ENCODE measurements at regions not wholly inside any gene's neighbourhood (a gene's known extent, or its start where the extent isn't known, plus 50 kb on each side); places are given as distances from the start of the nearest gene placed in this dataset.

DNA sequence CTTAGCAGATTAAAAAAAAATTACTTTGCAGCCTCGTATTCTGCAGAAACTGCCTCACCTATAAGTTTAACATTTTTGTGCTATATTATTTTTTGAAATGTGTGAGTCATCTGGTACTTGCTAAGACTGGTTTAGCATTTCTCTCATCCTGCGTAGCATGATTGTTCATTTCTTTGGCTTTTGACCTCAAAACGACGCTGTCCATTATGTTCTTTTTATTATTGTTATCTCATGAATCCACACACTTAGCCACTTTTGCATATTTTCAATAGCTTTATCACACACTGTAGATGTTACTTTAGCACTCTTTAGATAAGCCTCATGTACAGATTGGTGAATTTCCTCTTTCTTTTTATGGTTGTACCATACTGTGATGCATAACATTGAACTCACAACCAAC lies 1004.9 kb upstream of the NCAM2 start:
- no peak overlapping the region for H3K23ac ChIP-seq (ENCODE audit: low read depth, low read length, poor library complexity)
- H2AFZ ChIP-seq (ENCODE audit: low read length) = no peak overlapping the region
- no peak overlapping the region for H4K8ac ChIP-seq (ENCODE audit: low read depth, low read length)
- H3K18ac ChIP-seq (ENCODE audit: low read length) = no peak overlapping the region
- no peak overlapping the region for H2AK5ac ChIP-seq (ENCODE audit: low read depth, low read length)
- H4K91ac ChIP-seq (ENCODE audit: low read depth, low read length, poor library complexity) = no peak overlapping the region
- H2BK120ac ChIP-seq (ENCODE audit: low read depth, low read length) = no peak overlapping the region
- H2BK15ac ChIP-seq (ENCODE audit: low read length) = no peak overlapping the region
- H3K4me3 ChIP-seq (ENCODE audit: low read length in 2 of 2) = no peak overlapping the region
- H3K4me2 ChIP-seq (ENCODE audit: insufficient read depth, low read length, poor library complexity, severe bottlenecking) = no peak overlapping the region
- no peak overlapping the region for H2BK5ac ChIP-seq (ENCODE audit: low read length)
- no peak for DNase-seq (ENCODE audit: low spot score)
- H3K9ac ChIP-seq (ENCODE audit: low read depth, low read length, poor library complexity) = no peak overlapping the region
- no peaks in the 10 kb centered on the region for H3K27me3 ChIP-seq (ENCODE audit: control insufficient read depth in 3 of 3, insufficient read depth in 3 of 3, low read depth in 1 of 3, low read length in 3 of 3)
- H3K14ac ChIP-seq (ENCODE audit: low read length) = no peak overlapping the region
- H3K4me1 ChIP-seq (ENCODE audit: control insufficient read depth in 2 of 2, insufficient read depth in 1 of 2, low read depth in 1 of 2, low read length in 2 of 2) = no peaks in the 10 kb centered on the region
- H3K9me3 ChIP-seq (replicated peaks in 1 of 2; ENCODE audit: control insufficient read depth in 2 of 2, insufficient read depth in 1 of 2, low read depth in 1 of 2, low read length in 2 of 2) = no peaks in the 10 kb centered on the region
- H3K27ac ChIP-seq (replicated peaks; ENCODE audit: low read length) = no peak overlapping the region
- no peaks in the 10 kb centered on the region for H3K36me3 ChIP-seq (replicated peaks in 1 of 2; ENCODE audit: control insufficient read depth in 2 of 2, insufficient read depth in 2 of 2, low read length in 2 of 2)
- H3K79me1 ChIP-seq (ENCODE audit: low read depth, low read length) = no peaks in the 10 kb centered on the region
- WGBS, 2 donors (ENCODE audit: extremely low coverage in 2 of 2, insufficient read length in 2 of 2, insufficient replicate concordance in 1 of 2) = no CpG with 5 or more reads among the region's 4 CpGs
- no peak overlapping the region for H2BK12ac ChIP-seq (ENCODE audit: low read length)
- H3K4ac ChIP-seq (ENCODE audit: low read length) = no peak overlapping the region

DNA sequence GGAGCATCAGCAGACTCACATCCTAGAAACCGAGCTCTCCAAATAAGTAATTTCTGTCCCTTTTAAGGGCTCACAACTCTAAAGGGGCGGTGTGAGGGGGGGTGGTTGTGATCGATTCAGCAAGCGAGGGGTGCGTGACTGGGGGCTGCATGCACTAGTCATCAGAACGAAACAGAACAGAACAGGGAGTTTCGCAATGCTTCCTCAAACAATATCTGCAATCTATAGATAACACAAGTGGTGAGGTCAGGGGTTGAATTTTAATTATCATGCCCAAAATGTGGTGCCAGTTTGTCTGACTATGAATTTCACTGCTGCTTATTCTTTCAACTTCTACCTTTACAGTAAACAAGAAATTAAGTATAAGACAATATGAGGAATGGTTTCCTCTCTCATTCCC lies 1003.0 kb upstream of the NCAM2 start:
- H4K91ac ChIP-seq (ENCODE audit: low read depth, low read length, poor library complexity) = no peak overlapping the region
- H3K79me1 ChIP-seq (ENCODE audit: low read depth, low read length) = no peaks in the 10 kb centered on the region
- no peaks in the 10 kb centered on the region for H3K4me1 ChIP-seq (ENCODE audit: control insufficient read depth in 2 of 2, insufficient read depth in 1 of 2, low read depth in 1 of 2, low read length in 2 of 2)
- H3K4me2 ChIP-seq (ENCODE audit: insufficient read depth, low read length, poor library complexity, severe bottlenecking) = no peak overlapping the region
- DNase-seq (ENCODE audit: low spot score) = no peak
- H2BK120ac ChIP-seq (ENCODE audit: low read depth, low read length) = no peak overlapping the region
- H3K14ac ChIP-seq (ENCODE audit: low read length) = no peak overlapping the region
- no peaks in the 10 kb centered on the region for H3K27me3 ChIP-seq (ENCODE audit: control insufficient read depth in 3 of 3, insufficient read depth in 3 of 3, low read depth in 1 of 3, low read length in 3 of 3)
- no CpG with 5 or more reads among the region's 7 CpGs for WGBS, 2 donors (ENCODE audit: extremely low coverage in 2 of 2, insufficient read length in 2 of 2, insufficient replicate concordance in 1 of 2)
- no peaks in the 10 kb centered on the region for H3K36me3 ChIP-seq (replicated peaks in 1 of 2; ENCODE audit: control insufficient read depth in 2 of 2, insufficient read depth in 2 of 2, low read length in 2 of 2)
- H2AFZ ChIP-seq (ENCODE audit: low read length) = no peak overlapping the region
- H3K27ac ChIP-seq (replicated peaks; ENCODE audit: low read length) = no peak overlapping the region
- no peak overlapping the region for H3K18ac ChIP-seq (ENCODE audit: low read length)
- no peak overlapping the region for H2AK5ac ChIP-seq (ENCODE audit: low read depth, low read length)
- no peak overlapping the region for H4K8ac ChIP-seq (ENCODE audit: low read depth, low read length)
- no peak overlapping the region for H3K4ac ChIP-seq (ENCODE audit: low read length)
- no peak overlapping the region for H2BK5ac ChIP-seq (ENCODE audit: low read length)
- no peak overlapping the region for H3K9ac ChIP-seq (ENCODE audit: low read depth, low read length, poor library complexity)
- H3K4me3 ChIP-seq (ENCODE audit: low read length in 2 of 2) = no peak overlapping the region
- no peak overlapping the region for H2BK15ac ChIP-seq (ENCODE audit: low read length)
- H3K9me3 ChIP-seq (replicated peaks in 1 of 2; ENCODE audit: control insufficient read depth in 2 of 2, insufficient read depth in 1 of 2, low read depth in 1 of 2, low read length in 2 of 2) = peaks cover 2 to 5% of the 10 kb centered on the region in 2 donors
- no peak overlapping the region for H2BK12ac ChIP-seq (ENCODE audit: low read length)
- no peak overlapping the region for H3K23ac ChIP-seq (ENCODE audit: low read depth, low read length, poor library complexity)

DNA sequence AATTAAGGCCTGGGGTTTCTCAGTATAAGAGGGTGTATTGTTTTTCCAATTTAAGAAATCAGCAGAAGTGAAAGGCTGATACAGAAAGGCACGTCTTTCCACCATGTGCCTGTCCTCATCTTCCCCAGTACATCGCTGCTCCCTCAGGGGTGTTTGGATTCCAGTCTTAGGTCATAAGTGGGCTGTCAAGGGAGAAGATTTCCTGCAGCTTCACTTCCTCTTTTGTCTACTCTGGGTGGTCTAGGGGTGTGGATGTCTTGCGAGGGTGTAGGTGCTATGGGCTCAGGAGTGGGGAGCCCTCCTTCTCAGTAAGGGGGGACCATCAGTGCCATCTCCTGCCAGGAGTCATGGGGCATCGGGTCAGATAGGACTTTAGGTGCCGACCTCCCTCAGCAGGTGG lies 999.8 kb upstream of the NCAM2 start:
- Histone ChIP-seq H3K27ac (replicated peaks; ENCODE audit: low read length) (no peak overlapping the region), H3K79me1 (ENCODE audit: low read depth, low read length) (no peaks in the 10 kb centered on the region), H2AFZ (ENCODE audit: low read length) (no peak overlapping the region), H3K4me3 (ENCODE audit: low read length in 2 of 2) (no peak overlapping the region), H2BK15ac (ENCODE audit: low read length) (no peak overlapping the region), H4K8ac (ENCODE audit: low read depth, low read length) (no peak overlapping the region), H3K9ac (ENCODE audit: low read depth, low read length, poor library complexity) (no peak overlapping the region), H2AK5ac (ENCODE audit: low read depth, low read length) (no peak overlapping the region), H3K14ac (ENCODE audit: low read length) (no peak overlapping the region), H2BK12ac (ENCODE audit: low read length) (no peak overlapping the region), H3K18ac (ENCODE audit: low read length) (no peak overlapping the region), H3K27me3 (ENCODE audit: control insufficient read depth in 3 of 3, insufficient read depth in 3 of 3, low read depth in 1 of 3, low read length in 3 of 3) (no peaks in the 10 kb centered on the region), H3K4me1 (ENCODE audit: control insufficient read depth in 2 of 2, insufficient read depth in 1 of 2, low read depth in 1 of 2, low read length in 2 of 2) (no peaks in the 10 kb centered on the region), H3K23ac (ENCODE audit: low read depth, low read length, poor library complexity) (no peak overlapping the region), H3K4ac (ENCODE audit: low read length) (no peak overlapping the region), H2BK120ac (ENCODE audit: low read depth, low read length) (no peak overlapping the region), H3K4me2 (ENCODE audit: insufficient read depth, low read length, poor library complexity, severe bottlenecking) (no peak overlapping the region), H4K91ac (ENCODE audit: low read depth, low read length, poor library complexity) (no peak overlapping the region), H3K36me3 (replicated peaks in 1 of 2; ENCODE audit: control insufficient read depth in 2 of 2, insufficient read depth in 2 of 2, low read length in 2 of 2) (no peaks in the 10 kb centered on the region), H2BK5ac (ENCODE audit: low read length) (no peak overlapping the region), H3K9me3 (replicated peaks in 1 of 2; ENCODE audit: control insufficient read depth in 2 of 2, insufficient read depth in 1 of 2, low read depth in 1 of 2, low read length in 2 of 2) (peaks cover 2 to 5% of the 10 kb centered on the region in 2 donors)
- no peak for DNase-seq (ENCODE audit: low spot score)
- WGBS, 2 donors (ENCODE audit: extremely low coverage in 2 of 2, insufficient read length in 2 of 2, insufficient replicate concordance in 1 of 2) = no CpG with 5 or more reads among the region's 5 CpGs

DNA sequence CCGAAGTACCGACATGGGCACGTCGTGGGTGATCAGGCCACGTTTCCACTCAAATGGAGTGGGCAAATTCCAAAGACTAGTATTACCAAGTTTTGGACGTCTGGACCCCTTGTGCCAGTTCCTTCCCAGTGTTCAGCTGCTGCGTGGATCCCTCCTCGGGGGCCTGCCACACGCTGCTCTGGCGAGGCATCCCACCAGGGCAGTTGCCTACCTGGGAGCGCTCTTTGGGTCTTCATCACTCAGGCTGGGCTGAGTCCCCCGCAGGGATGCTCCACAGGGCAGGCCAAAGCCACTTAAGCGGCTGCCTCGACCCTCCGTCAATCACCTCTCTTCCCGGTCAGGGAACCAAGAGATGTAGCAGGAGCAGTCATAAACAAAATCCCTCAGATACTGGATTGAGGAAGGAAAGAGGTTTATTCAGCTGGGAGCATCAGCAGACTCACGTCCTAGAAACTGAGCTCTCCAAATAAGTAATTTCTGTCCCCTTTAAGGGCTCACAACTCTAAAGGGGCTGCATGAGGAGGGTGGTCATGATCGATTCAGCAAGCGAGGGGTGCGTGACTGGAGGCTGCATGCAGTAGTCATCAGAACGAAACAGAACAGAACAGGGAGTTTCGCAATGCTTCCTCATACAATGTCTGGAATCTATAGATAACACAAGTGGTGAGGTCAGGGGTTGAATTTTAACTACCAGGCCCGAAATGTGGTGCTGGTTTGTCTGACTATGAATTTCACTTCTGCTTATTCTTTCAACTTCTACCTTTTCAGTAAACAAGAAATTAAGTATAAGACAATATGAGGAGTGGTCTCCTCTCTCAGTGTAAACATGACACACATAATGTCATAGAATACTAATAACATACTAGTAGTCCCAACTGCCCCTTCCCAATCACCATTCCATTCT lies 998.6 kb upstream of the NCAM2 start:
- Histone ChIP-seq H2BK5ac (ENCODE audit: low read length) (no peak overlapping the region), H2BK12ac (ENCODE audit: low read length) (no peak overlapping the region), H3K4me1 (ENCODE audit: control insufficient read depth in 2 of 2, insufficient read depth in 1 of 2, low read depth in 1 of 2, low read length in 2 of 2) (no peaks in the 10 kb centered on the region), H2AK5ac (ENCODE audit: low read depth, low read length) (no peak overlapping the region), H3K9ac (ENCODE audit: low read depth, low read length, poor library complexity) (no peak overlapping the region), H3K36me3 (replicated peaks in 1 of 2; ENCODE audit: control insufficient read depth in 2 of 2, insufficient read depth in 2 of 2, low read length in 2 of 2) (no peaks in the 10 kb centered on the region), H2BK120ac (ENCODE audit: low read depth, low read length) (no peak overlapping the region), H3K4me2 (ENCODE audit: insufficient read depth, low read length, poor library complexity, severe bottlenecking) (no peak overlapping the region), H3K4ac (ENCODE audit: low read length) (no peak overlapping the region), H3K79me1 (ENCODE audit: low read depth, low read length) (no peaks in the 10 kb centered on the region), H3K27ac (replicated peaks; ENCODE audit: low read length) (no peak overlapping the region), H3K4me3 (ENCODE audit: low read length in 2 of 2) (no peak overlapping the region), H3K14ac (ENCODE audit: low read length) (no peak overlapping the region), H3K27me3 (ENCODE audit: control insufficient read depth in 3 of 3, insufficient read depth in 3 of 3, low read depth in 1 of 3, low read length in 3 of 3) (no peaks in the 10 kb centered on the region), H3K18ac (ENCODE audit: low read length) (no peak overlapping the region), H4K91ac (ENCODE audit: low read depth, low read length, poor library complexity) (no peak overlapping the region), H4K8ac (ENCODE audit: low read depth, low read length) (no peak overlapping the region), H3K23ac (ENCODE audit: low read depth, low read length, poor library complexity) (peak overlapping the region; percentile 73), H3K9me3 (replicated peaks in 1 of 2; ENCODE audit: control insufficient read depth in 2 of 2, insufficient read depth in 1 of 2, low read depth in 1 of 2, low read length in 2 of 2) (peaks cover 2 to 5% of the 10 kb centered on the region in 2 donors), H2AFZ (ENCODE audit: low read length) (no peak overlapping the region), H2BK15ac (ENCODE audit: low read length) (no peak overlapping the region)
- no CpG with 5 or more reads among the region's 23 CpGs for WGBS, 2 donors (ENCODE audit: extremely low coverage in 2 of 2, insufficient read length in 2 of 2, insufficient replicate concordance in 1 of 2)
- DNase-seq (ENCODE audit: low spot score) = no peak

Measured in neuronal stem cell (in vitro differentiated cells).